ENCODE measurements at regions not wholly inside any gene's neighbourhood (a gene's known extent, or its start where the extent isn't known, plus 50 kb on each side); places are given as distances from the start of the nearest gene placed in this dataset.
"Not testable (repeated sequence)": the region's sequence is repeated elsewhere in the genome, so short reads cannot be mapped to it uniquely, and the experiment has no call there.

DNA sequence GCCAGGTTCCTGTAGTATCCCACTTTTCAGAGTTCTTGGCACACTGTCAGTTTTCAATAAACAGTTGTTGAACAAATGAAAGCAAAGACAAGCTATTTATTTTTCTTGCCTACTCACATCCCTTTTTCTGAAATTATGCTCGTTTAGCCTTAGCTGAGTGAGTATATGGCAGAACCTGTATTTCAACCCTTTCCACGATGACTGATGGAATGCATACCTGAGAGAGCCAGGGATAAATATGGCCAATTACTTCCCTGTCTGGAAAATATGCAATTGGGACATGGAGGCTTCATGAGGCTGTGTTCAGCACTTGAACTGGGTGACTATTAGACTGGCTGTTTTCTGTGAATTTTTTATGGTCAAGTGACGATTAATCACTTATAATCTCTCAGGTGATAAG lies 144.5 kb upstream of the POT1 start:
- ATAC-seq (no peak), DNase-seq (no peak)
- WGBS, 2 donors = 82 to 87% methylated on average over 3 of the region's 3 CpGs
- TF ChIP-seq, protein P1, sequence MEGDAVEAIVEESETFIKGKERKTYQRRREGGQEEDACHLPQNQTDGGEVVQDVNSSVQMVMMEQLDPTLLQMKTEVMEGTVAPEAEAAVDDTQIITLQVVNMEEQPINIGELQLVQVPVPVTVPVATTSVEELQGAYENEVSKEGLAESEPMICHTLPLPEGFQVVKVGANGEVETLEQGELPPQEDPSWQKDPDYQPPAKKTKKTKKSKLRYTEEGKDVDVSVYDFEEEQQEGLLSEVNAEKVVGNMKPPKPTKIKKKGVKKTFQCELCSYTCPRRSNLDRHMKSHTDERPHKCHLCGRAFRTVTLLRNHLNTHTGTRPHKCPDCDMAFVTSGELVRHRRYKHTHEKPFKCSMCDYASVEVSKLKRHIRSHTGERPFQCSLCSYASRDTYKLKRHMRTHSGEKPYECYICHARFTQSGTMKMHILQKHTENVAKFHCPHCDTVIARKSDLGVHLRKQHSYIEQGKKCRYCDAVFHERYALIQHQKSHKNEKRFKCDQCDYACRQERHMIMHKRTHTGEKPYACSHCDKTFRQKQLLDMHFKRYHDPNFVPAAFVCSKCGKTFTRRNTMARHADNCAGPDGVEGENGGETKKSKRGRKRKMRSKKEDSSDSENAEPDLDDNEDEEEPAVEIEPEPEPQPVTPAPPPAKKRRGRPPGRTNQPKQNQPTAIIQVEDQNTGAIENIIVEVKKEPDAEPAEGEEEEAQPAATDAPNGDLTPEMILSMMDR (IDR thresholded peaks at IDR 0.05) = no peak
- no peaks in the 10 kb centered on the region for H3K4me1 ChIP-seq
- no peak overlapping the region for H3K27ac ChIP-seq
- H3K9me3 ChIP-seq = peaks cover 0 to 4% (median 0%) of the 10 kb centered on the region in 11 donors
- H3K4me3 ChIP-seq = no peak overlapping the region
- no peaks in the 10 kb centered on the region for H3K27me3 ChIP-seq
- H3K36me3 ChIP-seq = no peaks in the 10 kb centered on the region
- intact Hi-C loops (cut with DNase I) = no loop called here

- DNase-seq (no peak), ATAC-seq (no peak)
- TF ChIP-seq, protein P1 (IDR thresholded peaks at IDR 0.05) = no peak
- no peaks in the 10 kb centered on the region for H3K36me3 ChIP-seq
- peaks cover 0 to 12% (median 0%) of the 10 kb centered on the region in 11 donors for H3K9me3 ChIP-seq
- H3K4me1 ChIP-seq = no peaks in the 10 kb centered on the region
- intact Hi-C loops (cut with DNase I) = loop anchor here in 4 of 10 donors (10.0 kb wide), 2 partner anchors 599 to 609 kb away; no protein-coding TSS in a partner anchor
- no peak overlapping the region for H3K4me3 ChIP-seq
- WGBS, 2 donors = 91 to 92% methylated on average over 1 of the region's 1 CpG
- no peak overlapping the region for H3K27ac ChIP-seq
- no peaks in the 10 kb centered on the region for H3K27me3 ChIP-seq
Measured at GRCh38 chr7:125065546-125065945, 135.9 kb upstream of the POT1 start.

- Histone ChIP-seq H3K27ac (no peak overlapping the region), H3K4me3 (no peak overlapping the region), H3K27me3 (no peaks in the 10 kb centered on the region), H3K4me1 (no peaks in the 10 kb centered on the region), H3K9me3 (peaks cover 0 to 12% (median 0%) of the 10 kb centered on the region in 11 donors), H3K36me3 (no peaks in the 10 kb centered on the region)
- intact Hi-C loops (cut with DNase I) = loop anchor here in 4 of 10 donors (10.0 kb wide), 2 partner anchors 600 to 610 kb away; no protein-coding TSS in a partner anchor
- ATAC-seq (no peak), DNase-seq (no peak)
- 92 to 93% methylated on average over 1 of the region's 1 CpG for WGBS, 2 donors
- TF ChIP-seq, protein P1 (IDR thresholded peaks at IDR 0.05) = no peak
Measured at GRCh38 chr7:125065001-125065400, 135.4 kb upstream of the POT1 start.

DNA sequence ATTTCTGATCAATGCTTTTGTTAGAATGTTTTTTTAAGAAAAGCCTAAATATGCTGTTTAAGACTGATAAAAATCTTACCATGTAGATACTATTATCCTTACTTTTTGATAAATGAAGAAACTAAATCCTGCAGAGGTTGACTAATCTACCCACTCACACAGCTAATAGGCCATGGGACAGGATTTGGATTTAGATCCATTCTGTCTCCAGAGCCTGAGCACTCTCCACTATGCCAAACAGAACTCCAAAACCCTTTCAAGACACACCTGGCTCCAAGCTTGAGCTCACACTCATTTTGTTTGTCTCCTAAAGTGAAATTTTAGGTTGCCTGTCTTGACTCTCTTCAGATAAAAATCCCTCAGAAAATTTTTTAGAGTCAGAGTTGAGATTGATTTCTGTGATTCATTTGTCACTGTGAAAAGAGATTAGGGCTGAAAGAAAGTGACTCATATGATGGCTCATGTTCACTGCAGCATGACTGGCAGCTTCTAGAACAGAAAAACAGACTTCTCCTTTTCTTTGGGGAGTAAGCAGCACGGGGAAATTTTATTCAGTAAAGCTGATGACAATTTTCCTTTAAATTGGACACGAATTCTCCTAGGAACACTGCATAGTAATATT lies 132.3 kb upstream of the POT1 start:
- TF ChIP-seq, protein P1 (IDR thresholded peaks at IDR 0.05) = no peak
- peaks cover 0 to 7% (median 0%) of the 10 kb centered on the region in 7 donors for H3K27me3 ChIP-seq
- H3K36me3 ChIP-seq = no peaks in the 10 kb centered on the region
- intact Hi-C loops (cut with DNase I) = loop anchor here in 5 of 10 donors (5.0 to 10.0 kb wide), 3 partner anchors 603 to 613 kb away; no protein-coding TSS in a partner anchor
- H3K4me1 ChIP-seq = no peaks in the 10 kb centered on the region
- H3K9me3 ChIP-seq = no peaks in the 10 kb centered on the region
- DNase-seq (no peak), ATAC-seq (no peak)
- no peak overlapping the region for H3K27ac ChIP-seq
- H3K4me3 ChIP-seq = no peak overlapping the region
- WGBS, 2 donors = 38 to 52% methylated on average over 2 of the region's 2 CpGs

- not testable (repeated sequence) for H3K4me3 ChIP-seq, H3K4me1 ChIP-seq, H3K9me3 ChIP-seq, H3K36me3 ChIP-seq, H3K27me3 ChIP-seq, H3K27ac ChIP-seq, ATAC-seq, DNase-seq
- 54 to 61% methylated on average over 6 of the region's 6 CpGs for WGBS, 2 donors
- intact Hi-C loops (cut with DNase I) = loop anchor here in 5 of 10 donors (5.0 to 10.0 kb wide), 3 partner anchors 604 to 614 kb away; no protein-coding TSS in a partner anchor
Measured at GRCh38 chr7:125061083-125061745, 131.6 kb upstream of the POT1 start.

All from heart right ventricle (tissue), 16 donors.